ENCODE measurements at regions not wholly inside any gene's neighbourhood (a gene's known extent, or its start where the extent isn't known, plus 50 kb on each side); places are given as distances from the start of the nearest gene placed in this dataset.

DNA sequence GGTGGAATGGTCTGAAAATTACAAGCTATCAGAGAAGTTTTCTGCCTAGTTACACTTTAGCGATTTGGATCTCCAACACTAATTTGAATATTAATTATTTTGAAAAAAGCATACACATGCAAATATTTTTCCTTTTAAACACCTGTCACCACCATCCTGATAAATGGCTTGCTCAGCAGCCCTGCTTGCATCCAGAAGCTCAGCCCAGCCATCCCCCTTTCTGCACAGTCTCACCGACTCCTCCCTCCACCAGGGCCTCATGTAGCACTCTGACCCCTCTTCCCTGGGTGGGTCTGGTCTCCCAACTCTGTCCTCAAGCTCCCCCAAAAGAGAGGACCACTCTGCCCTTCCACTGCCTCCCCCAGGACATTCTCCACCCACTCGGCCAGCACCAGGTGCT is 70.0 kb downstream of the C5orf15 start:
- ATAC-seq = no peak

DNA sequence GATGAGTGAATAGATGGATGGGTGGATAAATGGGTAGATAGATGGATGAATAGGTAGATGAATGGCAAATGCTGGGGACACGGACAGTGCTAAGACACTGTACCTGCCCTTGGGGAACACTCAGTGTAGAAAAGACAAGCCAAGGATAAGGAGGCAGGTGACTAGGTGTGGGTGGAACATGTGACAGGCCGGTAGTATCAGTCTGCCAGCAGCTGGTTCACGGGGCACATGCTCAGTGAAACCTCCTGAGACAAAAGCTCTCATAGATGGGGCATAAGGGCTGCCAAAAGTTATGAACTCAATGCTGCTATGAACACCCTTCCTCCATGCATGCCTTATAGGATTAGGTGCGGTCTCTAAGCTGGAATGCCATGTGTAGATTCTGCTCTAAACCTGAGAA is 71.0 kb downstream of the C5orf15 start:
- ATAC-seq = no peak
- TF ChIP-seq, protein P1, sequence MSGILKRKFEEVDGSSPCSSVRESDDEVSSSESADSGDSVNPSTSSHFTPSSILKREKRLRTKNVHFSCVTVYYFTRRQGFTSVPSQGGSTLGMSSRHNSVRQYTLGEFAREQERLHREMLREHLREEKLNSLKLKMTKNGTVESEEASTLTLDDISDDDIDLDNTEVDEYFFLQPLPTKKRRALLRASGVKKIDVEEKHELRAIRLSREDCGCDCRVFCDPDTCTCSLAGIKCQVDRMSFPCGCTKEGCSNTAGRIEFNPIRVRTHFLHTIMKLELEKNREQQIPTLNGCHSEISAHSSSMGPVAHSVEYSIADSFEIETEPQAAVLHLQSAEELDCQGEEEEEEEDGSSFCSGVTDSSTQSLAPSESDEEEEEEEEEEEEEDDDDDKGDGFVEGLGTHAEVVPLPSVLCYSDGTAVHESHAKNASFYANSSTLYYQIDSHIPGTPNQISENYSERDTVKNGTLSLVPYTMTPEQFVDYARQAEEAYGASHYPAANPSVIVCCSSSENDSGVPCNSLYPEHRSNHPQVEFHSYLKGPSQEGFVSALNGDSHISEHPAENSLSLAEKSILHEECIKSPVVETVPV (CRISPR knock-in tag; IDR thresholded peaks at IDR 0.05) = no peak
- TF ChIP-seq CSDC2 (CRISPR knock-in tag; IDR thresholded peaks at IDR 0.05) (no peak), ZFP3 (CRISPR knock-in tag; IDR thresholded peaks at IDR 0.05) (no peak), ARNTL (CRISPR knock-in tag; IDR thresholded peaks at IDR 0.05; ENCODE audit: borderline replicate concordance, low read depth) (no peak), TOX (CRISPR knock-in tag; IDR thresholded peaks at IDR 0.05; ENCODE audit: borderline replicate concordance) (no peak)
- TF ChIP-seq, protein P2, sequence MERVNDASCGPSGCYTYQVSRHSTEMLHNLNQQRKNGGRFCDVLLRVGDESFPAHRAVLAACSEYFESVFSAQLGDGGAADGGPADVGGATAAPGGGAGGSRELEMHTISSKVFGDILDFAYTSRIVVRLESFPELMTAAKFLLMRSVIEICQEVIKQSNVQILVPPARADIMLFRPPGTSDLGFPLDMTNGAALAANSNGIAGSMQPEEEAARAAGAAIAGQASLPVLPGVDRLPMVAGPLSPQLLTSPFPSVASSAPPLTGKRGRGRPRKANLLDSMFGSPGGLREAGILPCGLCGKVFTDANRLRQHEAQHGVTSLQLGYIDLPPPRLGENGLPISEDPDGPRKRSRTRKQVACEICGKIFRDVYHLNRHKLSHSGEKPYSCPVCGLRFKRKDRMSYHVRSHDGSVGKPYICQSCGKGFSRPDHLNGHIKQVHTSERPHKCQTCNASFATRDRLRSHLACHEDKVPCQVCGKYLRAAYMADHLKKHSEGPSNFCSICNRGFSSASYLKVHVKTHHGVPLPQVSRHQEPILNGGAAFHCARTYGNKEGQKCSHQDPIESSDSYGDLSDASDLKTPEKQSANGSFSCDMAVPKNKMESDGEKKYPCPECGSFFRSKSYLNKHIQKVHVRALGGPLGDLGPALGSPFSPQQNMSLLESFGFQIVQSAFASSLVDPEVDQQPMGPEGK (CRISPR knock-in tag; IDR thresholded peaks at IDR 0.05; ENCODE audit: borderline replicate concordance) = no peak

More for the DNA sequence above, 70.0 kb downstream of the C5orf15 start:
- no peak for TF ChIP-seq CSDC2 (CRISPR knock-in tag; IDR thresholded peaks at IDR 0.05)
- no peak for TF ChIP-seq GLIS3 (CRISPR knock-in tag; IDR thresholded peaks at IDR 0.05)
- TF ChIP-seq PPARA (CRISPR knock-in tag; IDR thresholded peaks at IDR 0.05; ENCODE audit: borderline replicate concordance) = no peak
- TF ChIP-seq OSR1 (CRISPR knock-in tag; IDR thresholded peaks at IDR 0.05) = no peak
- TF ChIP-seq, protein P3, sequence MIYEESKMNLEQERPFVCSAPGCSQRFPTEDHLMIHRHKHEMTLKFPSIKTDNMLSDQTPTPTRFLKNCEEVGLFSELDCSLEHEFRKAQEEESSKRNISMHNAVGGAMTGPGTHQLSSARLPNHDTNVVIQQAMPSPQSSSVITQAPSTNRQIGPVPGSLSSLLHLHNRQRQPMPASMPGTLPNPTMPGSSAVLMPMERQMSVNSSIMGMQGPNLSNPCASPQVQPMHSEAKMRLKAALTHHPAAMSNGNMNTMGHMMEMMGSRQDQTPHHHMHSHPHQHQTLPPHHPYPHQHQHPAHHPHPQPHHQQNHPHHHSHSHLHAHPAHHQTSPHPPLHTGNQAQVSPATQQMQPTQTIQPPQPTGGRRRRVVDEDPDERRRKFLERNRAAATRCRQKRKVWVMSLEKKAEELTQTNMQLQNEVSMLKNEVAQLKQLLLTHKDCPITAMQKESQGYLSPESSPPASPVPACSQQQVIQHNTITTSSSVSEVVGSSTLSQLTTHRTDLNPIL (CRISPR knock-in tag; IDR thresholded peaks at IDR 0.05; ENCODE audit: low read depth) = no peak
- TF ChIP-seq ZNF565 (CRISPR knock-in tag; conservative IDR thresholded peaks at IDR 0.05; ENCODE audit: low read depth) = no peak
- TF ChIP-seq, protein P4, sequence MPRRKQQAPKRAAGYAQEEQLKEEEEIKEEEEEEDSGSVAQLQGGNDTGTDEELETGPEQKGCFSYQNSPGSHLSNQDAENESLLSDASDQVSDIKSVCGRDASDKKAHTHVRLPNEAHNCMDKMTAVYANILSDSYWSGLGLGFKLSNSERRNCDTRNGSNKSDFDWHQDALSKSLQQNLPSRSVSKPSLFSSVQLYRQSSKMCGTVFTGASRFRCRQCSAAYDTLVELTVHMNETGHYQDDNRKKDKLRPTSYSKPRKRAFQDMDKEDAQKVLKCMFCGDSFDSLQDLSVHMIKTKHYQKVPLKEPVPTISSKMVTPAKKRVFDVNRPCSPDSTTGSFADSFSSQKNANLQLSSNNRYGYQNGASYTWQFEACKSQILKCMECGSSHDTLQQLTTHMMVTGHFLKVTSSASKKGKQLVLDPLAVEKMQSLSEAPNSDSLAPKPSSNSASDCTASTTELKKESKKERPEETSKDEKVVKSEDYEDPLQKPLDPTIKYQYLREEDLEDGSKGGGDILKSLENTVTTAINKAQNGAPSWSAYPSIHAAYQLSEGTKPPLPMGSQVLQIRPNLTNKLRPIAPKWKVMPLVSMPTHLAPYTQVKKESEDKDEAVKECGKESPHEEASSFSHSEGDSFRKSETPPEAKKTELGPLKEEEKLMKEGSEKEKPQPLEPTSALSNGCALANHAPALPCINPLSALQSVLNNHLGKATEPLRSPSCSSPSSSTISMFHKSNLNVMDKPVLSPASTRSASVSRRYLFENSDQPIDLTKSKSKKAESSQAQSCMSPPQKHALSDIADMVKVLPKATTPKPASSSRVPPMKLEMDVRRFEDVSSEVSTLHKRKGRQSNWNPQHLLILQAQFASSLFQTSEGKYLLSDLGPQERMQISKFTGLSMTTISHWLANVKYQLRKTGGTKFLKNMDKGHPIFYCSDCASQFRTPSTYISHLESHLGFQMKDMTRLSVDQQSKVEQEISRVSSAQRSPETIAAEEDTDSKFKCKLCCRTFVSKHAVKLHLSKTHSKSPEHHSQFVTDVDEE (CRISPR knock-in tag; IDR thresholded peaks at IDR 0.05) = no peak
- no peak for TF ChIP-seq ISL1 (CRISPR knock-in tag; IDR thresholded peaks at IDR 0.05)
- TF ChIP-seq, protein P5, sequence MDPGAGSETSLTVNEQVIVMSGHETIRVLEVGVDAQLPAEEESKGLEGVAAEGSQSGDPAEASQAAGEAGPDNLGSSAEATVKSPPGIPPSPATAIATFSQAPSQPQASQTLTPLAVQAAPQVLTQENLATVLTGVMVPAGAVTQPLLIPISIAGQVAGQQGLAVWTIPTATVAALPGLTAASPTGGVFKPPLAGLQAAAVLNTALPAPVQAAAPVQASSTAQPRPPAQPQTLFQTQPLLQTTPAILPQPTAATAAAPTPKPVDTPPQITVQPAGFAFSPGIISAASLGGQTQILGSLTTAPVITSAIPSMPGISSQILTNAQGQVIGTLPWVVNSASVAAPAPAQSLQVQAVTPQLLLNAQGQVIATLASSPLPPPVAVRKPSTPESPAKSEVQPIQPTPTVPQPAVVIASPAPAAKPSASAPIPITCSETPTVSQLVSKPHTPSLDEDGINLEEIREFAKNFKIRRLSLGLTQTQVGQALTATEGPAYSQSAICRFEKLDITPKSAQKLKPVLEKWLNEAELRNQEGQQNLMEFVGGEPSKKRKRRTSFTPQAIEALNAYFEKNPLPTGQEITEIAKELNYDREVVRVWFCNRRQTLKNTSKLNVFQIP (CRISPR knock-in tag; IDR thresholded peaks at IDR 0.05; ENCODE audit: borderline replicate concordance, low read depth) = no peak
- TF ChIP-seq SNAI2 (CRISPR knock-in tag; IDR thresholded peaks at IDR 0.05) = no peak
- no peak for TF ChIP-seq RARB (CRISPR knock-in tag; IDR thresholded peaks at IDR 0.05)
- TF ChIP-seq ZNF70 (CRISPR knock-in tag; IDR thresholded peaks at IDR 0.05) = no peak
- TF ChIP-seq, protein P2 (CRISPR knock-in tag; IDR thresholded peaks at IDR 0.05; ENCODE audit: borderline replicate concordance) = no peak
- TF ChIP-seq ZC3H10 (CRISPR knock-in tag; IDR thresholded peaks at IDR 0.05) = no peak
- no peak for TF ChIP-seq TCF4 (CRISPR knock-in tag; IDR thresholded peaks at IDR 0.05; ENCODE audit: borderline replicate concordance)
- no peak for TF ChIP-seq ZFP3 (CRISPR knock-in tag; IDR thresholded peaks at IDR 0.05)
- TF ChIP-seq ZNF8 (CRISPR knock-in tag; IDR thresholded peaks at IDR 0.05) = no peak
- TF ChIP-seq ZFP30 (CRISPR knock-in tag; IDR thresholded peaks at IDR 0.05) = no peak
- no peak for TF ChIP-seq BACH2 (CRISPR knock-in tag; IDR thresholded peaks at IDR 0.05; ENCODE audit: borderline replicate concordance)
